ENCODE measurements at regions not wholly inside any gene's neighbourhood (a gene's known extent, or its start where the extent isn't known, plus 50 kb on each side); places are given as distances from the start of the nearest gene placed in this dataset.

GRCh38 chr21:17427831-17428483, 84.9 kb upstream of the CXADR start:
- H3K27me3 ChIP-seq: no peaks in the 10 kb centered on the region
- H3K4me1 ChIP-seq: no peaks in the 10 kb centered on the region
- no peaks in the 10 kb centered on the region for H3K9me3 ChIP-seq
- intact Hi-C loops (cut with DNase I): no loop called here
- DNase-seq (no peak), ATAC-seq (no peak)
- no peak overlapping the region for H3K4me3 ChIP-seq
- H3K27ac ChIP-seq: no peak overlapping the region
- H3K36me3 ChIP-seq: no peaks in the 10 kb centered on the region
- TF ChIP-seq CTCF (IDR thresholded peaks at IDR 0.05): no peak

GRCh38 chr21:17428484-17428869, 84.4 kb upstream of the CXADR start:
- DNase-seq: no peak
- no peak for ATAC-seq
- no peaks in the 10 kb centered on the region for H3K27me3 ChIP-seq
- no peak overlapping the region for H3K4me3 ChIP-seq
- H3K27ac ChIP-seq: no peak overlapping the region
- no peak for TF ChIP-seq CTCF (IDR thresholded peaks at IDR 0.05)
- H3K36me3 ChIP-seq: no peaks in the 10 kb centered on the region
- H3K9me3 ChIP-seq: no peaks in the 10 kb centered on the region
- intact Hi-C loops (cut with DNase I): no loop called here
- H3K4me1 ChIP-seq: no peaks in the 10 kb centered on the region

- DNase-seq (no peak), ATAC-seq (no peak)
- intact Hi-C loops (cut with DNase I): no loop called here
Observed at GRCh38 chr21:17428980-17429379, 83.9 kb upstream of the CXADR start.

GRCh38 chr21:17429936-17430335, 82.9 kb upstream of the CXADR start:
- H3K27ac ChIP-seq: no peak overlapping the region
- no peaks in the 10 kb centered on the region for H3K4me1 ChIP-seq
- intact Hi-C loops (cut with DNase I): no loop called here
- TF ChIP-seq CTCF (IDR thresholded peaks at IDR 0.05): no peak
- no peaks in the 10 kb centered on the region for H3K9me3 ChIP-seq
- ATAC-seq (no peak), DNase-seq (no peak)
- H3K27me3 ChIP-seq: no peaks in the 10 kb centered on the region
- no peaks in the 10 kb centered on the region for H3K36me3 ChIP-seq
- H3K4me3 ChIP-seq: no peak overlapping the region

More at GRCh38 chr21:17428980-17429379, 83.9 kb upstream of the CXADR start:
- Histone ChIP-seq H3K9me3 (no peaks in the 10 kb centered on the region), H3K4me1 (no peaks in the 10 kb centered on the region), H3K4me3 (no peak overlapping the region), H3K27ac (no peak overlapping the region), H3K36me3 (no peaks in the 10 kb centered on the region), H3K27me3 (no peaks in the 10 kb centered on the region)
- TF ChIP-seq CTCF (IDR thresholded peaks at IDR 0.05): no peak

- Histone ChIP-seq H3K27me3 (no peaks in the 10 kb centered on the region), H3K36me3 (no peaks in the 10 kb centered on the region), H3K27ac (no peak overlapping the region), H3K4me1 (no peaks in the 10 kb centered on the region), H3K9me3 (no peaks in the 10 kb centered on the region), H3K4me3 (no peak overlapping the region)
- TF ChIP-seq CTCF (IDR thresholded peaks at IDR 0.05): no peak
- DNase-seq (no peak), ATAC-seq (no peak)
- intact Hi-C loops (cut with DNase I): no loop called here
Observed at GRCh38 chr21:17432732-17433057, 80.1 kb upstream of the CXADR start.

- Histone ChIP-seq H3K27me3 (no peaks in the 10 kb centered on the region), H3K27ac (no peak overlapping the region), H3K36me3 (no peaks in the 10 kb centered on the region), H3K4me1 (no peaks in the 10 kb centered on the region), H3K9me3 (no peaks in the 10 kb centered on the region), H3K4me3 (no peak overlapping the region)
- ATAC-seq (no peak), DNase-seq (no peak)
- no peak for TF ChIP-seq CTCF (IDR thresholded peaks at IDR 0.05)
- intact Hi-C loops (cut with DNase I): no loop called here
Observed at GRCh38 chr21:17433730-17434129, 79.1 kb upstream of the CXADR start.
